HG03575 (cell line): ENCODE measurements at regions not wholly inside any gene's neighbourhood (a gene's known extent, or its start where the extent isn't known, plus 50 kb on each side); places are given as distances from the start of the nearest gene placed in this dataset.

Experiments used
- ATAC-seq: cut with Tn5 transposase; IDR thresholded peaks from one replicate; pipeline ENCODE4 v1.9.1; 2021; ENCODE audit not compliant: unreplicated experiment, insufficient number of reproducible peaks, low FRiP score; ENCODE audit errors: extremely low read depth

DNA sequence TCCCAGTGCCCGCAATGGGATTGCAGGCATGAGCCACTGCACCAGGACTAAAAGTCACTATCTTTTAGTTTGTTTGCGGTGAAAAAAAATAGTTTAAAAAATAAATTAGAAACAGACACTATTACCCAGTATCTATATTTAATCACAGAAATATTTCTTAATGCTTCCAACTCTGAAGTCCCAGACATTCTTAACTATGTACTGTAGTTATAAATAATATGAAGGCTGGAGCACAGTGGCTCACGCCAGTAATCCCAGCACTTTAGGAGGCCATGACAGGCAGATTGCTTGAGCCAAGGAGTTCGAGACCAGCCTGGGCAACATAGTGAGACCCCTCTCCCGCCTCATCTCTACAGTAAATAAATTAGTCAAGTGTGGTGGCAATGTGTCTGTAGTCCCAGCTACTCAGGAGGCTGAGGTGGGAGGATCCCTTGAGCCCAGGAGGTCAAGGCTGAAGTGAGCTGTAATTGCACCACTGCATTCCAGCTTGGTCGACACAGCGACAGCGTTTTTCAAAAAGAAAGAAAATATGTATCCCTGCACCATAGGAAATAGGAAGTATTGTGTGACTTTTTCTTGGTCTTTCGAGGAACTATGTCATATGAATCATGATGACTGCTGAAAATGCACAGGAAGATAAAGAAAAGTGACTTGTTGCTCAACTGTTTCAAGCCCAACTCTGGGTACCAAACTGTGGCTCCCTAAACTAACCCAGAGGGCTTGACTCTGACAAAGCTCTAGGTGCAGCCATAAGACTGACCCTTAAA is 74.9 kb upstream of the STEAP1B start:
- no peak for ATAC-seq

DNA sequence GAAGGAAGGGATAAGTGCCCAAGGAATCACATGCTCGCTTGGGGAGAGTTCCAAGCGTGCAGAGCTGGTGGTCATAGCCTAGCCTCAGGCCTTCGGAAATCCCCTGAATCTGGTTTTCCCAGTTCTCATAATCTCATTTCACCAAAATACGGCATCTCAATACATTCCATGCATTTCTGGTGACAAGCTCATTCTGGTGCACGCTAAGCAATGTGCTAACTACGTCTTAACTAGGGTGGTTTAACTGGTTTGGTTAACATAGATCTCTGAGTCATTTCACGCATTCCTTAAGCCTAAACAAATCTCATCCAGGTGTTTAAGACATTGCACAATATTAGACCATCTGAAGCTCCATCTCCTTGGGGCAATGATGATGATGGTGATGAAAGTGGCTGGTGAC is 72.9 kb upstream of the STEAP1B start:
- ATAC-seq = no peak

DNA sequence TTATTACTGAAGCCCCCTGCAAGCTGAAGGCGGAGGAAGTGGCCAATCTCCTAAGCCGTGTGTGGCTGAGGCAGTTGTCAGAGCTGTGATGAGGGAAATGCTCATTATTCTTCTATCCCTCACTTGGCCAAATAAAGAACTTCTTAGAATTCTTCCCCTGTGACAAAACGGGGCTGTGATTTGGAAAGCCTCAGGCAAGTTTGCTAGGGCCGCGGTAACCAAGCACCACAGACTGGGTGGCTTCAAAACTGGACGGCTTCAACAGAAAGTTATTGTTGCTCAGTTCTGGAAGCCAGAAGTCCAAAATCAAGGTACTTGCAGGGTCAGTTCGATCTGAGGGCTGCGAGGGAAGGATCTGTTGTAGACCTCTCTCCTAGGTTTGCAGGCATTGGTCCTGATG is 72.3 kb upstream of the STEAP1B start:
- no peak for ATAC-seq

DNA sequence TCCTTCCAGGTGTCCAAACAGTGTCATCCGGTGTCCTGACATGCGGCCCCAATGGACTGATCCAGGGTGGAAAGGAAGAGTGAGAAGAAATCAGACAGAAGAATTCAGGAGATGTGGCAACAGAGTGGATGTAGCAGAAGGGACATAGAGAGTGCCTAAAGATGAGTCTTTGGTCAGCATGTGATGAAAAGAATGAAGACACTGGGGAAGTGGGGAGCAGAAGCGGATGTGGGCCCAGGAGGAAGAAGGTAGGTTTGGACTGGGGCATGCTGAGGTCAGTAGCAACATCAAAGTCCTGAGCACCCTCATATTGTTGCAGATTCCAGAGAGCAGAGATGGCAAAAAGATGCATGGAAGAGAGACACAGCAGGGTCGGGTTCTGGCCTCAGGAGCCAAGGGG is 71.8 kb upstream of the STEAP1B start:
- ATAC-seq = no peak

DNA sequence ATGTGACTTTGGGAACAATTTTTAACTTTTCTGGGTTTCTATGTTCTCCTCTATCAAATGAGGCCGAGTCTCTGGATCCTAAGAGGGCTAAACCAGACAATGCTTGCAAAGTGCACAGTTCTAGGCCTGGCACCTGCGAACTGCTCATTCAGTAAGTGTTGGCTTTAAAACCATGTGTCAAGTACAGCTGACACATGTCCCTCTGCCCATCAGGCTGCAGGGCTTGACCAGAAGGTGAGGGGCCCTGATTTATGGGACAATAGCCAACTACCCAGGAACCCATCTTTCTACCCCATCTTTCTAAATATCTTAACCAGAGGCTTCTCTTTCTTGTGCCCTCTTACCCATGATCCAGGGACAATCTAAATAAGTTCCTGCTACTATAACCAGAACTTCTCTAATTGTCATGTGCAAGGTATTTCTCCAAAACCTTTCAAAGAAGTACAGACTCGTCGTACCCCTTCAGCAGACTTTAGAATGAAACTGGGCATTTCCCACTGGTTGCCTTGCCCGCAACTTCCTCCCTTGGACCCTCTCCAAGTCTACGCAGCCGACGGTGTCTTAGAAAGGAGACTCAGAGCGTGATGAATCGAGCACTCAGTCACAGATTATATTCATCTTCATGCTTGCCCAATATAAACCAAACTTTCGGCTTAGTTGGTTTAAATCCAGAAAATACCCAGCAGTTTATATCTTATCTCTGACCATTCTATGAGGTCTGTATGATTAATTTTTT is 69.8 kb upstream of the STEAP1B start:
- ATAC-seq = no peak

DNA sequence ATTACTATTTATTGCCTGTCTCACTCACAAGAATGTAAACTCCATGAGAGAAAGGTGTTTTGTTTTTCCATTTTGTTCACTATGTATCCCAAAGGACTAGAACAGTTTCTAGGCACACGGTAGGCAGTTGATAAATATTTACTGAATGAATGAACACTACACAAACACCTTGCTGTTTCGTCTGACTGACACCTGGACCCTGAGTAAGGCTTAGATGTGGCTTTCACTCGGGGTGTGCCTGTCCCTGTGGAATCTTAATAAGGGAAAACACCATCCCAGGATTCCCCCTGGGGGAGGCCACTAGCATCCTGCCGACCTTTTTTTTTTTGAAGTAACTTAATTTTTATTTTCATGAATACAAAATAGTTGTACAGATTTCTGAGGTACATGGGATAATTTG is 66.6 kb upstream of the STEAP1B start:
- ATAC-seq = no peak

DNA sequence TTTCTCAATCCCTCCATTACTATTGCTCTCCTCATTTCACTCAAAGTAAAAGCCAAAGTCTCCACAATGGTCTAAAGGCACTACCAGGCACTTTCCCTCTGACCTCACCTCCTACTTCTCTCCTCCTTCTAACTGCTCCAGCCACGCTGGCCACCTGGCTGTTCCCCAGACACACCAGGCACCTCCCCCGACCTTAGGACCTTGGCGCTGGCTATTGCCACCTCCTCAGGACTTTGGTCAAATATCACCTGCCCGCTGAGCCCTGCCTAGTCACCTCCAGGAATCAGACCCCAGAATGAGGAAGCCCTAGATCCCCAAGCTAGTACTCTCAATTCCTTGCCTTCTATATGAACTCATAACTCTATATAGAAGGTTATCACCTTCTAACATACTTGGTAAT is 66.2 kb upstream of the STEAP1B start:
- no peak for ATAC-seq

DNA sequence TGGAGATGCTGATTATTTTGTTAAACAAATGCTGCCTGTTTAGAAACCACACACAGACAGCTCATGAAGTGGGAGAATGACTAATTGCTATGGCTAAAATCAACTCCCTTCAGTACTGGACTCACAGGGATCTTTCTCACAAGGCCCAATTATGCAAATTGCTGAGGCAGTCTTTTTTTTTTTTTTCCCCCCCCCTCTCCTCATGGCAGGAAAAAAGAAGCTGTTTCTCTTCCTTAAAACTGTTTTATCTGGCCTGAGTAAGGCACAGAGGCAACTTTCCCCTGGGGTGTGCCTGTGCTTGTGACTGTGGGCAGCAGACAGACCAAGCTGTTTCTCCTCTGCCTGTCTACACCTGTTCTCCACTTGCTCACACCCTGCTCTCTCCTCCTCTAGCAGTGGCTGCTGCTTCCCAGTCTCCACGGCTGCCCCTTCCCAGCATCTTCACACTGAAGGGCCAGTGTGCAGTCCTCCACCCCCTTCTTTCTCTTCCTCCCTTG is 65.4 kb upstream of the STEAP1B start:
- ATAC-seq = no peak

DNA sequence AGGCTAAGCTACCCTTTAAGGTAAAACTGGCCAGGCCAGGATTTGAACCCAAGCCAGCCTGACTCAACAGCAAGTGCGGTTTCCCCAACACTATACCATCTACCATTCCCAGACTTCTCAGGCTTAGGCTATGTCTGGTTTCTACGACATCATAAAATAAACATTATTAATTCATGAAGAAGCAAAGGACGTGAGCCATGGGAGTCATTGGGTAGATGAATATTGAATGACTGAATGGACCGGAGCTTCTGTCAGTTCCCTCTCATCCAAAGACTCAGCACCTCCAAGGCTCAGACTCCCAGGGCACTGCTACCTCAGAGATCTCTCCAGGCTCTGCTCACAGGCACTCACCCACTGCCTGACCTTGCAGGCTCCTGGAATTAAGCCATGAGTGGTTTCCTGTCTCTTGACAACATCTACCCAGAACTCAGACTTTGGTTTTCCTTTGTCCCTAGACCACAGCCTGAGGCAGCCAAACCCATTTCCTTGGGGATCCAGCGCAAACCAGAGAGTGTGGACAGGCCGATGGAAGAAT is 64.6 kb upstream of the STEAP1B start:
- ATAC-seq = no peak

DNA sequence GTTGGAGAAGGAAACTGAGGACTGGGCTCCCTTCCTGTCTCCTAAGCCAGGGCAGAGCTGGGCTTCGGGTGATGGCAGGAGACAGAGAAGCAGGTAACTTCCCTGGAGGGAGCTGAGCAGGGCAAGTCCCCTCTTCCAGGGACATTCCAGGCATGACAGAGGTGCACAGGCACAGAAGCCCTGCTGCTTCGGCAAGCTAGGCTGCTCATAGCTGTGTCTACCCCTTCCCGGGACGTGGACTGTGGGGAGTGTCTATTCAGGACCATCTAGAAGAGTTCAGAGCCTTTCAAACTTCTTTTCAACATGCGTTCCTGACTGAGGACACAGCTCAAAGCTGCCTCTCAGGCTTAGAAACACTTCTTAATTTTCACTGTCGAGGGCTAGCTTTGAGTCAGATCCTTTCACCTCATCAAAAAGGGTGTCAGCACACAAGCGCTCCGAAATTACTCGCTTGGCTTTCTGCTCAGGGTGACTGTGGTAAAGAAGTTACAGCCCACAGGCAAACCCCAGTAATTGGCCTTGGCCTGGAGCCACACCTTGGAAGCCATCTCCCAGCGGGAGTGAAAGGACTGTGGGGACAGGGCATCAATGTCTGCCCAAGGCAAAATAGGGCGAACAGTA is 63.7 kb upstream of the STEAP1B start:
- no peak for ATAC-seq

DNA sequence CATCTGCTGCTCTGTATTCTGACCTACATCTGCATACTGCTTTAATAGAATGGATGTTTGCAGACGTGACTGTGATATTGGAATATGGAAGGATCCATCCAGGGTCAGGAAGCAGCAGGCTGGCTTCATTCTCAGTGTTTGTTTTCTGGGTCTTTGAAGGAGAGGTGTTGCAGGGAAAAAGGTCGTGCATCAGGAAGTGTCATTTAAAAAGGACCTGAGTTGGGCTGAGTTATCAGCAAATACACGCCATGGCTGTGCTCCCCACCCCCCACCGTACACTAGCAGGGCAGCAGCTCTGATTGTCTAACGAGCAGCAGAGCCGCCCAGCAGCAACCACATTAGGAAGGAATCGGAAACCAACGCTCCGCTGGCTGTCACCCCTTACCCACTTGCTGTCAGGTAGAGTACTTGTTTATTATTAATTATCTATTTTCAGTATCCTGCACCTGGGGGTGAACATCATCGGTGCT is 63.1 kb upstream of the STEAP1B start:
- ATAC-seq = peak; percentile 44

DNA sequence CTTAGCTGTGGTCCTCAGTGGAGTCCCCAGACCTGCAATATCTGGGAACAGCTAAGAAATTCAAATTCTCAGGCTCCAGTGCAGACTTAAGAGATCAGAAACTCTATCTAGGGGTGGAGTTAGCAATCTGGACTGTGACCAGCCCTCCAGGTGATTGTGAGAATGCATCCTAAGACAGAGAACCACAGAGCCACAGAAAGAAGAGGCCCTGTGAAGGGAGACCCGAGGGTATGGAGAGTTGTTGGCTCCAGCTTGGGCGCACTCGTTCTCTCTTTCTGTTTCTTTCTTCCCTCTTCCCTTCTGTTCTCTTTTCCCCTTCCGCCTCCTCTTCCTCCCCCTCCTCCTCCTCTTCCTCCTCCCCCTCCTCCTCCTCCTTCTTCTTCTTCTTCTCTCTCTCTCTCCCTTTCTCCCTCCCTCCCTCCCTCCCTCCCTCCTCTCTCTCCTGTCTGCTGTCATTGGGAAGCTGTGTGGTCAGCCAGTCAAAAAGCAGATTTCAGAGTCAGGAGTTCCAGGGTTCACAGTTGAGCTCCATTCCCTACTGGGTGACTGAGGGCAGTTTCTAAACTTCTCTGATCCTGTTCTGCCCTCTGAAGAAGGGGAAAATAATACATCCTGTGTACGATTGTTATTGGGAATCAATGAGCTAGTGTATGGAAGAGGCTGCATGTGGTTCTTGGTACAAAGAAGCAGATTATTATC is 62.1 kb upstream of the STEAP1B start:
- no peak for ATAC-seq

DNA sequence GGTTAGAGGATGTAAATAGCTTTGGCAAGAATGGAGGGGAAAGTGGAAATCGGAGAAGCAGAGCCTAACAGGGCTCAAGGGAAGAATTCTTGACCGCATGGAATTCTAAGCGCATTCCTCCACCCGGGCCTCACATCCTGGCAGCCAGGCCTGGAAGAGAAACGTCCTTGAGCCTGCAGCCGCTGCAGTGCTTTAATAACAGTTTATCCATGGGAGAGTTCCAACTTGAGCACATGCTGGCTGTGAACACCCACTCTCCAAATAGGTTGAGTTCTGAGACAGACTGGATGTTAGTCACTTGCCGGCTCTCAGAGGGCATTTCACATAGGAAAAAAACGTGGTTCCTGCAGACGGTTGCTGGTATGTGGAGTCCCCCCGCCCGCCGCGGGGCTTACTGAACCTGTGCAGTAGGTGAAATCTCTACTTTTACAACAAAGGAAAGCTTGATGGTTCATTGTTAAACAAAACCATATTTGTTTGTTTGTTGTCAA is 61.4 kb upstream of the STEAP1B start:
- no peak for ATAC-seq

DNA sequence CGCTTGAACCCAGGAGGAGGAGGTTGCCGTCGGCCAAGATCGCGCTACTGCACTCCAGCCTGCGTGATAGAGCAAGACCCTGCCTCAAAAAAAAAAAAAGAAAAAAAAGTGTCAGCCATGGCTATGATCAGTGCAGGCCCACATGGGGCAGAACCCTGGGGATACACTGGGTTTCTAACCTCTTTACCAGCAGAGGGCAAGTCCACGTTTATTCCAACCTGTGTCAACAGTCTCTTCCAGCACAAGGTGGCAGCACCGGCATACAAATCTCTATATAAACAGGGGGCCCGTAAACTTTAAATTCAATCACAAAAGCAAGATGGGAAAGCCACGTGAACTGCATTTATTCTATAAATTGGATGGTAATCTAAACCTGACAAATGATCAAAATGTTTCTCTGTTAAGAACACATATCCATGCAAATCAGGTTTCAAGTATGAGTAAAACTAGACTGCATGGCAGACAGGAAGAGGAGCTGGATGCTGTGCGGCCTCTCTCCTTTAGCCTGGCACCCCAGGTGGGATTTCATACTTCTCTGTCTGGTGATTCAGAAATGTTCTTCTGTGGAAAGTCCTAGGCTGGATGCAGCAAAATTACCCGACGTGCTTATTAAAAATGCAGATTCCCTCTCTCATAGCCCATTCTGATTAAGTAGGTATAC is 60.0 kb upstream of the STEAP1B start:
- ATAC-seq = no peak

DNA sequence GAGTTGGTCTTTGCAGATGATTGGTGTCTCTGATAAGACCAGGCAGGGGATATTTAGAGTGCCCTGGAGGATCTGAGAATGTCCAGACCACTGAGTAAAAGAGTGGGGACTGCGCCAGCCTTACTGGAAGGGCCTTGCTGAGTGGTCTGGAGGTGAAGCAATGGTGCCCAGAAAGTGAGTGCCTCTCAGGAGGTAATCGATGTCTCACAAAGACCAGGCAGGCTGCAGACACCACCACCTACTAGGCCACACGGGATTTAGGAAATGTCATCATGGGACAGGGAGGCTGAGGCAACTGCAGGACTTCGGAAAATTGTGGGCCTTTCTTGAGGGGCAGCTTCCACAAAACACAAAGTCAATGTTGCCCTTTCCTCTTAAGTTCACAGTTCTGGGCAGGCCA is 57.2 kb upstream of the STEAP1B start:
- ATAC-seq = no peak

DNA sequence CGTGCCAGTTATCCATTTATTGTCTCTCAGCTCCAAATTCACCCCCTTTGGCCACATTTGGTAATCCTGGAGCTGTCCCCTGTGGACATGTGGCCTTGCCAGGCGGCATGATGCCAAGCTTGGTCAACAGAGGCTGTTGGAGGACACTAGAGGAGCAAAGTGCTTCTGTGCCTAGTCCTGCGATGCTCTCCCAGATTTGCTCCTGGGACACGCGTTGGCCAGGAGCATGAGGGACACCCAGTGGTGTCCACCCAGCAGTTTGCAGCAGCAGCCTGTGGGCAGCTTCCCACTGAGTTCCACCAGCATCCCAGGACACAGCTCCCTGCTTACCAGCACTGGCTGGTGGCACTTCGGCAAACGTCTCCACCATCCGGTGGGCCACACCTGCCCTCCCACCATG is 55.5 kb upstream of the STEAP1B start:
- no peak for ATAC-seq

DNA sequence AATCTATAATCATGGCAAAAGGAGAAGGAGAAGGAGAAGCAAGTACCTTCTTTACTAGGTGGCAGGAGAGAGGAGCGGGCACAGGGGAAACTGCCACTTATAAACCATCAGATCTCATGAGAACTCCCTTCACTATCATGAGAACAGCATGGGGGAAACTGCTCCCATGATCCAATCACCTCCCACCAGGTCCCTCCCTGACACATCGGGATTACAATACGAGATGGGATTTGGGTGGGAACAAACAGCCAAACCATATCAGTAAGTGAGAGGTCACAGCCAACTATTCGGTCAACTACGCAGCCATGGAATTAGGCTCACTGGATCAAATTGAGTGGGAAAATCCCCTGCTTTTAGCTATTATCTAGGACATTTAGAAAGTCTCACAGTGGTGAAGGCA is 54.2 kb upstream of the STEAP1B start:
- ATAC-seq = no peak

DNA sequence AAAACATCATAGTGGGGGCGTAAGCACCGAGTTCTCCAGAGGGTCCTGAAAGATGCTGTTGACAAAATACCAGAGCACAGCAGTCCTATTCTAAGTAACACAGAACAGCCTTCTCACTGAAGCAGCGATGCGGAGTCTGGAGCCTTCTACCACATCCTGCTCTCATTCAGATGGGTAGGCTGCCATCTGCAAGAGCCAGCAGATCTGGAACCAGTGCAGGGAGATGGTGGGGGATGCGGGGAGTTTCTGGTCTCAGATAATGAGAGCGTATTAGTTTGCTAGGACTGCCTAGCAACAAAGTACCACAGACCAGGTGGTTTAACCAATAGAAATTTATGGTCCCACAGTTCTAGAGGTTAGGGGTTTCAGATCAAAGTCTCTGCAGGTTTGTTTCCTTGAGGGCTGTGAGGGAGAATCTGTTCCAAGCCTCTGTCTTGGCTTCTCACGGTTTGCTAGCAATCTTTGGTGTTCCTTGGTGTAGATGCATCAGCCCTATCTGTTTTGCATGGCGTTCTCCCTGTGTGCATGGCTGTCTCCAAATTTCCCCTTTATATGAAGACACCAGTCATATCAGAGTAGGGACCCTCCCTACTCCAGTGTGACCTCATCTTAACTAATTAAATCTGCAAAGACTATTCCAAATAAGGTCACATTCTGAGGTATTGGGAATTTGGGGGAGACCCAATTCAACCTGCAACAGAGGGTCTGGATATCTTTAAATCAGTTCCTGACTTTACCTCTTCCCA is 52.0 kb upstream of the STEAP1B start:
- no peak for ATAC-seq
